A549 (cell line): ENCODE measurements at regions not wholly inside any gene's neighbourhood (a gene's known extent, or its start where the extent isn't known, plus 50 kb on each side); places are given as distances from the start of the nearest gene placed in this dataset.

ENCODE experiments used
- CEBPB ChIP-seq, 2 experiments: fragments of >200 bp in 1 of 2; sonication (Bioruptor Twin) in 1 of 2; formaldehyde crosslinking in 1 of 2; IDR thresholded peaks; 2 replicates each; pipeline ENCODE4 v1.6.1; 2012 to 2016
- EP300 ChIP-seq, 2 experiments: fragments of >200 bp; sonication (Bioruptor Twin); formaldehyde crosslinking; IDR thresholded peaks; 2 replicates in 1 of 2; 3 replicates in 1 of 2; pipeline ENCODE4 v1.6.1; 2016 to 2017
- KDM5A ChIP-seq: fragments of 200-600 bp; sonication (generic); IDR thresholded peaks from 2 replicates; pipeline ENCODE4 v1.6.1; 2016; ENCODE audit warnings: antibody characterized with exemption, mild to moderate bottlenecking
- MAZ ChIP-seq: fragments of 150-350 bp; IDR thresholded peaks from 2 replicates; pipeline ENCODE4 v1.6.1; 2014; ENCODE audit warnings: antibody characterized with exemption, low read depth, low read length, borderline replicate concordance
- MYC ChIP-seq: IDR thresholded peaks from 2 replicates; pipeline ENCODE4 v1.6.1; 2012; ENCODE audit warnings: mild to moderate bottlenecking, inconsistent platforms, low read length, improper control_type of control experiment, borderline replicate concordance
- POLR2A ChIP-seq: IDR thresholded peaks from 2 replicates; pipeline ENCODE4 v1.6.1; 2012; ENCODE audit warnings: mild to moderate bottlenecking, low read length
- POLR2AphosphoS2 ChIP-seq: conservative IDR thresholded peaks from 2 replicates; pipeline ENCODE4 v1.6.1; 2012; ENCODE audit warnings: low read length, improper control_type of control experiment, inconsistent platforms
- RFX5 ChIP-seq: fragments of 450-650 bp; IDR thresholded peaks from 2 replicates; pipeline ENCODE4 v1.7.1; 2014; ENCODE audit warnings: antibody characterized with exemption, mild to moderate bottlenecking, moderate library complexity
- ZNF302 ChIP-seq: fragments of 250-450 bp; sonication (Bioruptor Pico); IDR thresholded peaks from 2 replicates; pipeline ENCODE4 v1.9.0; 2021; ENCODE audit warnings: inconsistent platforms, mild to moderate bottlenecking, moderate library complexity
- TF ChIP-seq, protein P1 (sequence below): IDR thresholded peaks from 2 replicates; pipeline ENCODE4 v1.6.1; 2012
- TF ChIP-seq, protein P2 (sequence below): fragments of >200 bp; sonication (Bioruptor Twin); formaldehyde crosslinking; IDR thresholded peaks from 3 replicates; pipeline ENCODE4 v1.5.1; 2016

DNA sequence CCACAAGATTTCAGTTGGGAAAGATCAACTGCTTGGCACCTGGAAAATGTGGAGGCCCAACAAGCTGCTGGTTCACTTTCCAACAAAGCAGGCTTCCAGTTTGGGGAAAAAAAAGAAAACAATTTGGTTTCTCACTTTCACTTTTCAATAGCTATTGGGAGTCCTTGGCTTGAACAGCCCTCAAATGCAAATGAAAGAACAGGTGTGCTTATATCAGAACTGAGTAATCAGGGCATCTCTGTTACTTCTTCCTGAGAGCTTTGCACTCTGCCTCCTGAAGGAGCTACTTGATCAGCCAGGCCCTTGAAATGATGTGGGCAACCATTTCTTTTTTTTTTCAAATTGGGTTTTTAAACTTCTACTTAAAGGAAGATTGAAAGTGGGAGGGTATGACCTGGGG, 73.5 kb downstream of the MFAP3 start:
- TF ChIP-seq ZNF302 (CRISPR knock-in tag) (no peak), CEBPB (IDR thresholded peaks at IDR 0.05) (no peak), POLR2AphosphoS2 (no peak), KDM5A (no peak), MYC (no peak), MAZ (no peak), EP300 (IDR thresholded peaks at IDR 0.05) (no peak), POLR2A (no peak), RFX5 (no peak)
- TF ChIP-seq, protein P1, sequence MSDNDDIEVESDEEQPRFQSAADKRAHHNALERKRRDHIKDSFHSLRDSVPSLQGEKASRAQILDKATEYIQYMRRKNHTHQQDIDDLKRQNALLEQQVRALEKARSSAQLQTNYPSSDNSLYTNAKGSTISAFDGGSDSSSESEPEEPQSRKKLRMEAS, result no peak
- TF ChIP-seq, protein P2, sequence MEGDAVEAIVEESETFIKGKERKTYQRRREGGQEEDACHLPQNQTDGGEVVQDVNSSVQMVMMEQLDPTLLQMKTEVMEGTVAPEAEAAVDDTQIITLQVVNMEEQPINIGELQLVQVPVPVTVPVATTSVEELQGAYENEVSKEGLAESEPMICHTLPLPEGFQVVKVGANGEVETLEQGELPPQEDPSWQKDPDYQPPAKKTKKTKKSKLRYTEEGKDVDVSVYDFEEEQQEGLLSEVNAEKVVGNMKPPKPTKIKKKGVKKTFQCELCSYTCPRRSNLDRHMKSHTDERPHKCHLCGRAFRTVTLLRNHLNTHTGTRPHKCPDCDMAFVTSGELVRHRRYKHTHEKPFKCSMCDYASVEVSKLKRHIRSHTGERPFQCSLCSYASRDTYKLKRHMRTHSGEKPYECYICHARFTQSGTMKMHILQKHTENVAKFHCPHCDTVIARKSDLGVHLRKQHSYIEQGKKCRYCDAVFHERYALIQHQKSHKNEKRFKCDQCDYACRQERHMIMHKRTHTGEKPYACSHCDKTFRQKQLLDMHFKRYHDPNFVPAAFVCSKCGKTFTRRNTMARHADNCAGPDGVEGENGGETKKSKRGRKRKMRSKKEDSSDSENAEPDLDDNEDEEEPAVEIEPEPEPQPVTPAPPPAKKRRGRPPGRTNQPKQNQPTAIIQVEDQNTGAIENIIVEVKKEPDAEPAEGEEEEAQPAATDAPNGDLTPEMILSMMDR, result no peak
